Astrocyte (in vitro differentiated cells and primary cell): ENCODE measurements at regions not wholly inside any gene's neighbourhood (a gene's known extent, or its start where the extent isn't known, plus 50 kb on each side); places are given as distances from the start of the nearest gene placed in this dataset.

Experiments used
- DNase-seq: peaks from one replicate; pipeline ENCODE4 v3.0.0-alpha.2; 2010; ENCODE audit warnings: low read depth
- FAIRE-seq: peaks from 2 replicates; lab custom pipeline; 2011; peaks lifted over from hg19 to GRCh38; lab: Jason Lieb, UNC
- H2AFZ ChIP-seq: 2 replicates; pipeline ENCODE4 v1.6.0; 2012; ENCODE audit warnings: low read depth, low read length, inconsistent platforms
- H3K27ac ChIP-seq: 2 replicates; pipeline ENCODE4 v1.5.1; 2011; ENCODE audit warnings: low read depth, low read length, inconsistent platforms
- H3K27me3 ChIP-seq: 2 replicates; pipeline ENCODE4 v1.6.0; 2011; ENCODE audit warnings: low read length, inconsistent platforms; ENCODE audit not compliant: insufficient read depth
- H3K36me3 ChIP-seq: 2 replicates; pipeline ENCODE4 v1.5.1; 2011; ENCODE audit warnings: low read length, inconsistent platforms; ENCODE audit not compliant: insufficient read depth
- H3K4me1 ChIP-seq: 2 replicates; pipeline ENCODE4 v1.5.1; 2011; ENCODE audit warnings: low read length, inconsistent platforms; ENCODE audit not compliant: insufficient read depth
- H3K4me2 ChIP-seq: 2 replicates; pipeline ENCODE4 v1.6.0; 2012; ENCODE audit warnings: low read length, inconsistent platforms
- H3K4me3 ChIP-seq: 2 replicates; pipeline ENCODE4 v1.5.1; 2011; ENCODE audit warnings: low read depth, mild to moderate bottlenecking, low read length, inconsistent platforms; ENCODE audit not compliant: insufficient read depth
- H3K79me2 ChIP-seq: 2 replicates; pipeline ENCODE4 v1.6.0; 2012; ENCODE audit warnings: mild to moderate bottlenecking, low read length, inconsistent platforms; ENCODE audit not compliant: insufficient read depth
- H3K9ac ChIP-seq: 2 replicates; pipeline ENCODE4 v1.6.0; 2012; ENCODE audit warnings: mild to moderate bottlenecking, low read length, inconsistent platforms
- H3K9me3 ChIP-seq: 2 replicates; pipeline ENCODE4 v1.5.1; 2012; ENCODE audit warnings: low read depth, mild to moderate bottlenecking, low read length, inconsistent platforms; ENCODE audit not compliant: insufficient read depth
- H4K20me1 ChIP-seq: 2 replicates; pipeline ENCODE4 v1.6.0; 2012; ENCODE audit warnings: low read length, inconsistent platforms; ENCODE audit not compliant: insufficient read depth
- H3K27ac Mint-ChIP-seq: one replicate; pipeline ENCODE4 v1.8.0; 2021; ENCODE audit warnings: mild to moderate bottlenecking, mixed read lengths; ENCODE audit not compliant: unreplicated experiment
- H3K27me3 Mint-ChIP-seq: one replicate; pipeline ENCODE4 v1.8.0; 2021; ENCODE audit warnings: low read depth, mixed read lengths; ENCODE audit not compliant: unreplicated experiment
- H3K36me3 Mint-ChIP-seq: one replicate; pipeline ENCODE4 v1.8.0; 2021; ENCODE audit warnings: low read depth, mixed read lengths; ENCODE audit not compliant: unreplicated experiment
- H3K4me1 Mint-ChIP-seq: one replicate; pipeline ENCODE4 v1.8.0; 2021; ENCODE audit warnings: low read depth, mixed read lengths; ENCODE audit not compliant: unreplicated experiment
- H3K4me3 Mint-ChIP-seq: one replicate; pipeline ENCODE4 v1.8.0; 2021; ENCODE audit warnings: mild to moderate bottlenecking, moderate library complexity, mixed read lengths; ENCODE audit not compliant: unreplicated experiment
- H3K9me3 Mint-ChIP-seq: one replicate; pipeline ENCODE4 v1.8.0; 2021; ENCODE audit warnings: mild to moderate bottlenecking, mixed read lengths; ENCODE audit not compliant: unreplicated experiment
- CTCF ChIP-seq: IDR thresholded peaks from 2 replicates; pipeline ENCODE4 v1.5.1; 2011; ENCODE audit warnings: low read depth, mild to moderate bottlenecking, inconsistent platforms, low read length, moderate library complexity; ENCODE audit not compliant: insufficient read depth
- EZH2 ChIP-seq: IDR thresholded peaks from 2 replicates; pipeline ENCODE4 v1.6.1; 2012; ENCODE audit warnings: mild to moderate bottlenecking, low read length, inconsistent platforms; ENCODE audit not compliant: insufficient read depth

- Mint-ChIP-seq H3K27ac (no peak overlapping the region), H3K9me3 (peaks cover 2% of the 10 kb centered on the region), H3K4me1 (no peaks in the 10 kb centered on the region), H3K36me3 (no peaks in the 10 kb centered on the region), H3K4me3 (no peak overlapping the region), H3K27me3 (no peaks in the 10 kb centered on the region)
- no peak for DNase-seq
- Histone ChIP-seq H2AFZ (no peak overlapping the region), H3K36me3 (no peaks in the 10 kb centered on the region), H4K20me1 (no peaks in the 10 kb centered on the region), H3K9me3 (no peaks in the 10 kb centered on the region), H3K79me2 (no peaks in the 10 kb centered on the region), H3K27ac (no peak overlapping the region), H3K27me3 (no peaks in the 10 kb centered on the region), H3K4me2 (no peak overlapping the region), H3K4me1 (no peaks in the 10 kb centered on the region), H3K4me3 (no peak overlapping the region), H3K9ac (no peak overlapping the region)
- no peak for FAIRE-seq
- TF ChIP-seq EZH2 (no peak), CTCF (no peak)
Observed at GRCh38 chr3:25324954-25325655, 103.0 kb upstream of the RARB start.

GRCh38 chr3:25335356-25335755, 92.7 kb upstream of the RARB start:
- no peak overlapping the region for H3K9ac ChIP-seq
- H4K20me1 ChIP-seq = no peaks in the 10 kb centered on the region
- H3K4me1 ChIP-seq = no peaks in the 10 kb centered on the region
- no peaks in the 10 kb centered on the region for H3K9me3 ChIP-seq
- FAIRE-seq (no peak), DNase-seq (no peak)
- Mint-ChIP-seq H3K27me3 (peaks cover 2% of the 10 kb centered on the region), H3K9me3 (peaks cover 2% of the 10 kb centered on the region), H3K4me1 (no peaks in the 10 kb centered on the region), H3K27ac (no peak overlapping the region), H3K36me3 (peaks cover 3% of the 10 kb centered on the region), H3K4me3 (no peak overlapping the region)
- no peak overlapping the region for H3K4me3 ChIP-seq
- no peaks in the 10 kb centered on the region for H3K79me2 ChIP-seq
- TF ChIP-seq EZH2 (no peak), CTCF (no peak)
- H3K27me3 ChIP-seq = no peaks in the 10 kb centered on the region
- H2AFZ ChIP-seq = no peak overlapping the region
- H3K27ac ChIP-seq = no peak overlapping the region
- H3K36me3 ChIP-seq = no peaks in the 10 kb centered on the region
- H3K4me2 ChIP-seq = no peak overlapping the region

- H3K4me3 Mint-ChIP-seq = no peak overlapping the region
Observed at GRCh38 chr3:25338158-25338725, 89.8 kb upstream of the RARB start.

More at GRCh38 chr3:25338158-25338725, 89.8 kb upstream of the RARB start:
- H3K27me3 Mint-ChIP-seq = peaks cover 2% of the 10 kb centered on the region
- no peaks in the 10 kb centered on the region for H3K9me3 Mint-ChIP-seq
- no peak overlapping the region for H3K27ac Mint-ChIP-seq
- H2AFZ ChIP-seq = no peak overlapping the region
- H3K4me3 ChIP-seq = no peak overlapping the region
- H3K27me3 ChIP-seq = no peaks in the 10 kb centered on the region
- no peak overlapping the region for H3K9ac ChIP-seq
- no peaks in the 10 kb centered on the region for H4K20me1 ChIP-seq
- DNase-seq (no peak), FAIRE-seq (no peak)
- no peaks in the 10 kb centered on the region for H3K36me3 Mint-ChIP-seq
- no peaks in the 10 kb centered on the region for H3K9me3 ChIP-seq
- no peak overlapping the region for H3K4me2 ChIP-seq
- H3K36me3 ChIP-seq = no peaks in the 10 kb centered on the region
- H3K4me1 ChIP-seq = no peaks in the 10 kb centered on the region
- H3K27ac ChIP-seq = no peak overlapping the region
- H3K4me1 Mint-ChIP-seq = no peaks in the 10 kb centered on the region
- H3K79me2 ChIP-seq = no peaks in the 10 kb centered on the region
- TF ChIP-seq CTCF (no peak), EZH2 (no peak)
